Suprapubic skin (tissue), 4 donors: ENCODE measurements at regions not wholly inside any gene's neighbourhood (a gene's known extent, or its start where the extent isn't known, plus 50 kb on each side); places are given as distances from the start of the nearest gene placed in this dataset.

Experiments used
- DNase-seq, 2 donors: peaks; one replicate each; pipeline ENCODE4 v3.0.0-alpha.2; 2019; ENCODE audit warnings: low spot score in 2 of 2
- H3K27ac ChIP-seq: fragments of 200-600 bp; sonication (generic); one replicate; pipeline ENCODE4 v1.5.1; 2019
- H3K27me3 ChIP-seq: fragments of 200-600 bp; sonication (generic); one replicate; pipeline ENCODE4 v1.5.1; 2019
- H3K36me3 ChIP-seq: fragments of 200-600 bp; sonication (generic); one replicate; pipeline ENCODE4 v1.5.1; 2019
- H3K4me1 ChIP-seq: fragments of 200-600 bp; sonication (generic); one replicate; pipeline ENCODE4 v1.5.1; 2019
- H3K4me3 ChIP-seq: fragments of 200-600 bp; sonication (generic); one replicate; pipeline ENCODE4 v1.5.1; 2019; ENCODE audit warnings: mild to moderate bottlenecking
- H3K9me3 ChIP-seq: fragments of 200-600 bp; sonication (generic); one replicate; pipeline ENCODE4 v1.5.1; 2019
- CTCF ChIP-seq, 2 donors: fragments of 200-600 bp in 1 of 2; fragments of 450-650 bp in 1 of 2; sonication (generic) in 1 of 2; IDR thresholded peaks; one replicate each; pipeline ENCODE4 v1.5.1; 2016 to 2019; ENCODE audit warnings: antibody characterized with exemption in 2 of 2, mild to moderate bottlenecking in 1 of 2, moderate library complexity in 1 of 2
- EP300 ChIP-seq: sonication (generic); formaldehyde crosslinking; IDR thresholded peaks from one replicate; pipeline ENCODE4 v1.6.1; 2017; ENCODE audit warnings: antibody characterized with exemption
- POLR2A ChIP-seq, 2 donors: fragments of 450-650 bp; IDR thresholded peaks; one replicate each; pipeline ENCODE4 v1.6.1; 2017; ENCODE audit warnings: antibody characterized with exemption in 2 of 2, mild to moderate bottlenecking in 2 of 2, moderate library complexity in 2 of 2
- POLR2AphosphoS5 ChIP-seq, 3 donors: sonication (generic); formaldehyde crosslinking; IDR thresholded peaks; one replicate each; pipeline ENCODE4 v1.6.1; 2017; ENCODE audit warnings: antibody characterized with exemption in 3 of 3
- WGBS: methylation state at CpG from one replicate; pipeline ENCODE4 v1.1.5; 2018; 5-methylcytosine and 5-hydroxymethylcytosine counted together

DNA sequence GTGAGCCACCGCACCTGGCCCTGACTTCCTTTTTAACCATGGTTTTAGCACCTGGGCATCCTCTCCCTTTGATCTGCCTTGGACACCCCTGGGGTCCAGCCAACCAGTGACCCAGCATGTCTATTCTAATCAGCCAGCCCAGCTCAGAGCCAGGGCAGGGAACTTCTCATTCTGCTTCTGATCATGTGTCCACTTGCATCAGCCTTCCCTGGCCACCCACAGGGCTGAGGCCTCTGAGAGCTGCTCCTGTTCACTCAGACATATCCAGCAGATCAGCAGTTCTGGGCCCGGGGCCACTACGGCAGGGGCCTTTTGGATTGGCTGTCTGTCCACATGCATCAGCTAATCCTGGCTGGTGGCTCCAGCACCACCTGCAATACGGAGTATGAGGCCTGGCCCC, 117.9 kb upstream of the MAP1LC3B2 start:
- Histone ChIP-seq H3K36me3 (no peaks in the 10 kb centered on the region), H3K27ac (no peak overlapping the region), H3K9me3 (no peaks in the 10 kb centered on the region), H3K4me1 (peaks cover 15% of the 10 kb centered on the region), H3K27me3 (no peaks in the 10 kb centered on the region), H3K4me3 (no peak overlapping the region)
- DNase-seq = no peak
- TF ChIP-seq POLR2AphosphoS5 (IDR thresholded peaks at IDR 0.05) (no peak), POLR2A (IDR thresholded peaks at IDR 0.05) (no peak), EP300 (no peak)
- 50% methylated on average over 2 of the region's 4 CpGs for WGBS

- no peak overlapping the region for H3K27ac ChIP-seq
- no peak for DNase-seq
- H3K9me3 ChIP-seq = no peaks in the 10 kb centered on the region
- H3K36me3 ChIP-seq = no peaks in the 10 kb centered on the region
- H3K4me3 ChIP-seq = no peak overlapping the region
- TF ChIP-seq POLR2AphosphoS5 (IDR thresholded peaks at IDR 0.05) (no peak), POLR2A (IDR thresholded peaks at IDR 0.05) (no peak)
- H3K27me3 ChIP-seq = no peaks in the 10 kb centered on the region
- H3K4me1 ChIP-seq = peaks cover 15% of the 10 kb centered on the region
- 89% methylated on average over 3 of the region's 3 CpGs for WGBS
Observed at GRCh38 chr12:116442304-116442703, 116.9 kb upstream of the MAP1LC3B2 start.

DNA sequence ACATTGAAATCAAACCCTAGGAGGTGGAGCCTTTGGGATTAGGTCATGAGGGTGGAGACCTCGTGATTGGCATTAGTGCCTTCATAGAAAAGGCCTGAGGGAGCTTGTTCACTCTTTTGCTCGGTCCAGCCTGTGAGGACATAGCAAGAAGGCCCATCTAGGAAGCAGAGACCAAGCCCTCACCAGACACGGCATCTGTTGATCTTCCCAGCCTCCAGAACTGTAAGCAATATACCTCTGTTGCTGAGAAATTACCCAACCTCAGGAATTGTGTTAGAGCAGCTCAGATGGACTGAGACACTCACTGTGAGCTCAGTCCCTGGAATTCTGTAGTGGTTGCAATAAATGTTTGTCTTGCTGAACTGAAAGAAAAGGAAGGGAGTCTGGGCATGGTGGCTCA, 116.2 kb upstream of the MAP1LC3B2 start:
- H3K9me3 ChIP-seq = no peaks in the 10 kb centered on the region
- H3K27ac ChIP-seq = no peak overlapping the region
- peaks cover 15% of the 10 kb centered on the region for H3K4me1 ChIP-seq
- DNase-seq = no peak
- no peaks in the 10 kb centered on the region for H3K36me3 ChIP-seq
- no peak overlapping the region for H3K4me3 ChIP-seq
- H3K27me3 ChIP-seq = no peaks in the 10 kb centered on the region
- 56% methylated on average over 2 of the region's 3 CpGs for WGBS
- TF ChIP-seq EP300 (no peak), POLR2AphosphoS5 (IDR thresholded peaks at IDR 0.05) (no peak), CTCF (IDR thresholded peaks at IDR 0.05) (no peak), POLR2A (IDR thresholded peaks at IDR 0.05) (no peak)

DNA sequence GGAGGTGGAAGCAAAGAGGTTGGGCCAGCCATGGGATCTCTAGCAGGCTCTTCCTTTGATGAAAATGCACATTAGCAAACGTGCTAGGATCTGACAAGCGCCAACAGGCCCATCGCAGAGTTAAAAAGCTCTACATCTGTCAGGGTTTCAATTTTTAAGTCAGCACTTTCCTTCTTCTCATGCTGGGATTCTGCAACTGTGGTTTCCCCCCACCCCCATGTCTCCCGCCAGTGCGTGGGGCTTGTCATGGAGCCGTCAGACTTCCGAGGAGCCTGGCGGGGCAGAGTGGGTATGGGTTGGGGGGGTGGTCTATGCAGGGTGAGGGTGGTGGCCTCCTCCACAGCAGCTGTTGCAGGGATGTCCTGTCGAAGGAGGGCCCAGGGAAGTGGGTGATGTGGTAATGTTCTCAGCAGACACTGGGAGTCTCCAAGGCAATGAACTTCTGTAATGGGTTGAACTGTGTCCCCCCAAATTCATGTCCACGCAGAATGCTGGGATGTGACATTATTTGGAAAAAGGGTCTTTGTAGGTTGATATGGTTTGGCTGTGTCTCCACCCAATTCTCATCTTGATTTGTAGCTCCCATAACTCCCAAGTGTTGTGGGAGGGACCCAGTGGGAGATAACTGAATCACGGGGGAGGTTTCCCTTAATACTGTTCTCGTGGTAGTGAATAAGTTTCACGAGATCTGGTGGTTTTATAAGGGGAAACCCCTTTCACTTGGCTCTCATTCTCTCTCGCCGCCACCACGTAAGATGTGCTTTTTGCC, 115.2 kb upstream of the MAP1LC3B2 start:
- no peaks in the 10 kb centered on the region for H3K36me3 ChIP-seq
- TF ChIP-seq CTCF (IDR thresholded peaks at IDR 0.05) (no peak), EP300 (no peak), POLR2A (IDR thresholded peaks at IDR 0.05) (no peak), POLR2AphosphoS5 (IDR thresholded peaks at IDR 0.05) (no peak)
- H3K9me3 ChIP-seq = no peaks in the 10 kb centered on the region
- DNase-seq = no peak
- H3K4me1 ChIP-seq = peaks cover 15% of the 10 kb centered on the region
- 59% methylated on average over 16 of the region's 16 CpGs for WGBS
- H3K4me3 ChIP-seq = no peak overlapping the region
- H3K27me3 ChIP-seq = no peaks in the 10 kb centered on the region
- peak overlapping the region; percentile 56 for H3K27ac ChIP-seq

DNA sequence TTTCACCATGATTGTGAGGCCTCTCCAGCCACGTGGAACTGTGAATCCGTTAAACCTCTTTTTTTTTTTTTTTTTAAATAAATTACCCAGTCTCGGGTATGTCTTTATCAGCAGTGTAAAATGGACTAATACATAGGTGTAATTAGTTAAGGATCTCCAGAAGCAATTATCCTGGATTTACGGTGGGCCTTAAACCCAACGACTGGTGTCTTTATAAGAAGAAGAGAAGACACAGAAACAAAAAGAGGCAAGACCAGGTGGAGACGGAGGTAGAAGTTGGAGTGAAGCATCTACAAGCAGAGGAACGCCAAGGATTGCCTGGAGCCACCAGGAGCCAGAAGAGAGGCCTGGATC, 114.6 kb upstream of the MAP1LC3B2 start:
- Histone ChIP-seq H3K9me3 (no peaks in the 10 kb centered on the region), H3K27me3 (no peaks in the 10 kb centered on the region), H3K4me1 (peaks cover 15% of the 10 kb centered on the region), H3K27ac (no peak overlapping the region), H3K4me3 (no peak overlapping the region), H3K36me3 (no peaks in the 10 kb centered on the region)
- TF ChIP-seq EP300 (no peak), POLR2AphosphoS5 (IDR thresholded peaks at IDR 0.05) (no peak), CTCF (IDR thresholded peaks at IDR 0.05) (no peak), POLR2A (IDR thresholded peaks at IDR 0.05) (no peak)
- 76% methylated on average over 7 of the region's 7 CpGs for WGBS
- no peak for DNase-seq

GRCh38 chr12:116448165-116448739, 110.9 kb upstream of the MAP1LC3B2 start:
- no peak for DNase-seq
- Histone ChIP-seq H3K9me3 (no peaks in the 10 kb centered on the region), H3K27ac (no peak overlapping the region), H3K36me3 (no peaks in the 10 kb centered on the region), H3K4me1 (peaks cover 14% of the 10 kb centered on the region), H3K27me3 (no peaks in the 10 kb centered on the region), H3K4me3 (no peak overlapping the region)
- TF ChIP-seq CTCF (IDR thresholded peaks at IDR 0.05) (no peak), POLR2A (IDR thresholded peaks at IDR 0.05) (no peak), EP300 (no peak), POLR2AphosphoS5 (IDR thresholded peaks at IDR 0.05) (no peak)
- WGBS = 96% methylated on average over 11 of the region's 11 CpGs
